ENCODE measurements at regions not wholly inside any gene's neighbourhood (a gene's known extent, or its start where the extent isn't known, plus 50 kb on each side); places are given as distances from the start of the nearest gene placed in this dataset.
"Not testable (repeated sequence)": the region's sequence is repeated elsewhere in the genome, so short reads cannot be mapped to it uniquely, and the experiment has no call there.

DNA sequence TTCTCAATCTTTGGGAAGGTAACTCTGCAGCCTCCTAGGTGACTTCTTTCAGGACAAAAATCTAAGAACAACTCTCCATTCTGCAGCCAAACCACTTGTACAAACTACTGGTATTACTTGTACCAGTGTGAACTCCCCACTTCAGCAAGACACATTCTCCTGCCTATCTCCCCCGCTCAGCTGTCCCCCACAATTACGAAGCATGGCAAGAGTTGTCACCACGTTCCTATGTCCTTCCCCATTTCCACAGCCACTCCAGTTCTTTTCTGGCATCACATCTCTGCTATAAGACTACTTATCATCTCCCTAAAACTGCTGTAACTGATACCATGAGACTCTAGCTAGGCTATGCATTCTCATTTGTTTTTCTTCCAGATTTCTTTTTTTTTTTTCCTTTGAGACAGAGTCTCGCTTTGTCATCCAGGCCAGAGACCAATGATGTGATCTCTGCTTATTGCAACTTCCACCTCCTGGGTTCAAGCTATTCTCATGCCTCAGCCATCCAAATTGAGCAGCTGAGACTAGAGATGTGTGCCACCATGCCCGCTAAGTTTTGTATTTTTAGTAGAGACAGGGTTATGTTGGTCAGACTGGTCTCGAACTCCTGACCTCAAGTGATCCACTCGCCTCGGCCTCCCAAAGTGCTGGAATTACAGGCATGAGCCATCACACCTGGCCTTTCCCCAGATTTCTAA lies 71.9 kb upstream of the CDON start:
- no peak for DNase-seq (ENCODE audit: low spot score)
- ATAC-seq (ENCODE audit: low FRiP score), result no peak
- no peak for TF ChIP-seq CTCF (IDR thresholded peaks at IDR 0.05)

- no peak for TF ChIP-seq CTCF (IDR thresholded peaks at IDR 0.05)
- no peak for DNase-seq (ENCODE audit: low spot score)
Measured at GRCh38 chr11:126133901-126134300, 71.2 kb upstream of the CDON start.

GRCh38 chr11:126132319-126132718 lies 69.7 kb upstream of the CDON start:
- ATAC-seq (ENCODE audit: low FRiP score) (peak; percentile 66), DNase-seq (ENCODE audit: low spot score) (no peak)
- no peak for TF ChIP-seq CTCF (IDR thresholded peaks at IDR 0.05)

More at GRCh38 chr11:126133901-126134300, 71.2 kb upstream of the CDON start:
- ATAC-seq (ENCODE audit: low FRiP score), result no peak

DNA sequence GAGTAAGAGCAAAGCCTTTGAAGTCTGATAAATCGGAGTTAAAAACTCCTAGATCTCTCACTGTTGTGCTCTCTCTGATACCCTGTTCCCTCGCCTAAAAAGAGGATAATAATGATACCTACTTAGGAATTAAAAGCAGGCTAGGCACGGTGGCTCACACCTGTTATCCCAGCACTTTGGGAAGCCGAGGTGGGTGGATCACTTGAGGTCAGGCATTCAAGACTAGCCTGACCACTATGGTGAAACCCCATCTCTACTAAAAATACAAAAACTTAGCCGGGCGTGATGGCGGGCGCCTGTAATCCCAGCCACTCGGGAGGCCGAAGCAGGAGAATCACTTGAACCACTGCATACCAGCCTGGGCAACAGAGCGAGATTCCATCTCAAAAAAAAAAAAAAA lies 68.1 kb upstream of the CDON start:
- not testable (repeated sequence) for ATAC-seq (ENCODE audit: low FRiP score); DNase-seq (ENCODE audit: low spot score)

DNA sequence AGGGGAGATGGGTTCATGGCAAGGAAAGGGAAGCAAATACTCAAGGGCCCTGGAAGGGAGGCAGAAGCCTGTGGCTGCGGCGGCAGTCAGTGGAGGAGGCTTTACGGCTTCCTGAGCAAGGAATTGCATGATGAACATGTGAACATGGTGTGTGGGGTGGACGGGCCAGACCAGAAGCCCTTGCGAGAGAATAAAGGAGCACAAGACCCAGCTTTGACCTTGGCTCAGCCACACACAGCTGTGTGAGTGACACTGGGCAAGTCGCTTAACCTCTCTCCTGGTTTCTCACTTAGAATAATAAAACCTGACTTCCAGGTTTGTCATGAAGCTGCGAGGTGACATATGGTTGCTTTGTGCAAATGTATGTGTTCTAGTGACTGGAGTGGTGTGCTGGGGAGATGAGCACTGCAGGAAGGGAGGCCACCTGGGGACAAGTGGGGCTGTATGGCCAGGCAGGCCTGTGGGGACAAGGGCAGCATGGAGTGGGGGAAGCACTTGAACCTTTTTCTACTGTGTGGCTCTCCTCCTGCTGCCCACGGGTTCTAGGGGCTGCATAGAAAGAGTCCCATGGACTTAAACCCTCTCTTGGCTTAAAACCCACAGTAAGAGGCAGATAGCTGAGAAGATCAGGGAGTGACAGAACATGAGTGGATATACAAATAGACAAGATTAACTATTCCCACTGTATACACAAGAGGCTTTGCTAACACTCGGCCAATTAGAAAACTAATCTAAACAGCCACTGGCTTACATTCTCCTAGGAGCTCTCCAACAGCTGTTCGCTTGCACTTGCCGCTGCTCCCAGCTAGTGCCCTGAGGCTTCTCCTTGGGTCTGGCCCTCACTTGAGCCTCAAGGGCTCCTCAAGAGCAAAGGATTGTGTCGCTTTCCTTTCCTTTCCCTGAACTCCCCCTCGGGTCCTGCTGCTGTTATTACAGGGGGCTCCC lies 67.3 kb upstream of the CDON start:
- ATAC-seq (ENCODE audit: low FRiP score) (no peak), DNase-seq (ENCODE audit: low spot score) (no peak)
- TF ChIP-seq CTCF (IDR thresholded peaks at IDR 0.05), result no peak

GRCh38 chr11:126127898-126128297 lies 65.2 kb upstream of the CDON start:
- peak; percentile 53 for ATAC-seq (ENCODE audit: low FRiP score)
- DNase-seq (ENCODE audit: low spot score), result no peak
- no peak for TF ChIP-seq CTCF (IDR thresholded peaks at IDR 0.05)

GRCh38 chr11:126127284-126127845 lies 64.7 kb upstream of the CDON start:
- DNase-seq (ENCODE audit: low spot score) (no peak), ATAC-seq (ENCODE audit: low FRiP score) (peak; percentile 52)
- no peak for TF ChIP-seq CTCF (IDR thresholded peaks at IDR 0.05)
